Stomach (tissue), 4 donors: ENCODE measurements at regions not wholly inside any gene's neighbourhood (a gene's known extent, or its start where the extent isn't known, plus 50 kb on each side); places are given as distances from the start of the nearest gene placed in this dataset.

Experiments
- EP300 ChIP-seq: sonication (generic); formaldehyde crosslinking; IDR thresholded peaks from one replicate; pipeline ENCODE4 v1.6.1; 2017; ENCODE audit warnings: antibody characterized with exemption
- TF ChIP-seq, protein P1 (sequence below), 7 experiments: fragments of 450-650 bp in 4 of 7; fragments of 200-600 bp in 3 of 7; sonication (generic) in 3 of 7; IDR thresholded peaks; one replicate each; pipeline ENCODE4 v1.5.1; 2016 to 2019; ENCODE audit warnings: antibody characterized with exemption in 7 of 7, control low read depth in 2 of 7, mild to moderate bottlenecking in 1 of 7

DNA sequence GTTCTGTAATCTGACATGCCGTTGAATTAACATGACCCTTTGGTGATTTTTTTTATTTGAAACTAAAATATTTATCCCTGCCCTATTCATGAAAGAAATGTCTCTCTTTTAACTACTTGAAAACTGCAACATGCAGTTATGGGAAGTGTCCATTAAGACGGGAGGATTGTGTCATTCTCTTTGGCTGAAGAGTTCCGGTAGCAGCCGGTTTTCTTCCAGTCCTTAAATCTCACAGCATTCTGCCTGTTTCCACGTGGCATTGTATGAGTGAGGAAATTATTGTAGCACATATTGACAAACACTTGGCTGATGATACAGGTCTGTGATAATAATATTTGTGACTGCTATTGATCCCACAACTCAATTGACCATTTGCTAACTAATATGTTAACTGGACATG, 509.6 kb upstream of the POU3F3 start:
- TF ChIP-seq, protein P1, sequence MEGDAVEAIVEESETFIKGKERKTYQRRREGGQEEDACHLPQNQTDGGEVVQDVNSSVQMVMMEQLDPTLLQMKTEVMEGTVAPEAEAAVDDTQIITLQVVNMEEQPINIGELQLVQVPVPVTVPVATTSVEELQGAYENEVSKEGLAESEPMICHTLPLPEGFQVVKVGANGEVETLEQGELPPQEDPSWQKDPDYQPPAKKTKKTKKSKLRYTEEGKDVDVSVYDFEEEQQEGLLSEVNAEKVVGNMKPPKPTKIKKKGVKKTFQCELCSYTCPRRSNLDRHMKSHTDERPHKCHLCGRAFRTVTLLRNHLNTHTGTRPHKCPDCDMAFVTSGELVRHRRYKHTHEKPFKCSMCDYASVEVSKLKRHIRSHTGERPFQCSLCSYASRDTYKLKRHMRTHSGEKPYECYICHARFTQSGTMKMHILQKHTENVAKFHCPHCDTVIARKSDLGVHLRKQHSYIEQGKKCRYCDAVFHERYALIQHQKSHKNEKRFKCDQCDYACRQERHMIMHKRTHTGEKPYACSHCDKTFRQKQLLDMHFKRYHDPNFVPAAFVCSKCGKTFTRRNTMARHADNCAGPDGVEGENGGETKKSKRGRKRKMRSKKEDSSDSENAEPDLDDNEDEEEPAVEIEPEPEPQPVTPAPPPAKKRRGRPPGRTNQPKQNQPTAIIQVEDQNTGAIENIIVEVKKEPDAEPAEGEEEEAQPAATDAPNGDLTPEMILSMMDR (IDR thresholded peaks at IDR 0.05) = no peak
- TF ChIP-seq EP300 = no peak
